ENCODE measurements at regions not wholly inside any gene's neighbourhood (a gene's known extent, or its start where the extent isn't known, plus 50 kb on each side); places are given as distances from the start of the nearest gene placed in this dataset.

GRCh38 chr13:63684822-63685221, 2269.2 kb upstream of the PCDH20 start:
- Mint-ChIP-seq H3K9me3 (ENCODE audit: low read depth) (peaks cover 22% of the 10 kb centered on the region), H3K27ac (ENCODE audit: unreplicated experiment) (no peak overlapping the region), H3K27me3 (ENCODE audit: low read depth) (no peaks in the 10 kb centered on the region), H3K36me3 (ENCODE audit: low read depth) (no peaks in the 10 kb centered on the region), H3K4me1 (ENCODE audit: low read depth) (no peaks in the 10 kb centered on the region), H3K4me3 (ENCODE audit: unreplicated experiment) (no peak overlapping the region)
- no peak for TF ChIP-seq CTCF (IDR thresholded peaks at IDR 0.05)
- no peak for DNase-seq (ENCODE audit: low spot score)

GRCh38 chr13:63680704-63681103, 2265.1 kb upstream of the PCDH20 start:
- H3K36me3 Mint-ChIP-seq (ENCODE audit: low read depth): no peaks in the 10 kb centered on the region

GRCh38 chr13:63671296-63671695, 2255.6 kb upstream of the PCDH20 start:
- H3K9me3 Mint-ChIP-seq (ENCODE audit: low read depth): no peaks in the 10 kb centered on the region
- H3K27me3 Mint-ChIP-seq (ENCODE audit: low read depth): no peaks in the 10 kb centered on the region
- no peak for TF ChIP-seq CTCF (IDR thresholded peaks at IDR 0.05)
- no peak for DNase-seq (ENCODE audit: low spot score)
- H3K27ac Mint-ChIP-seq (ENCODE audit: unreplicated experiment): no peak overlapping the region
- H3K4me1 Mint-ChIP-seq (ENCODE audit: low read depth): peaks cover 4% of the 10 kb centered on the region
- H3K36me3 Mint-ChIP-seq (ENCODE audit: low read depth): no peaks in the 10 kb centered on the region
- H3K4me3 Mint-ChIP-seq (ENCODE audit: unreplicated experiment): no peak overlapping the region

More at GRCh38 chr13:63680704-63681103, 2265.1 kb upstream of the PCDH20 start:
- no peak for TF ChIP-seq CTCF (IDR thresholded peaks at IDR 0.05)
- no peaks in the 10 kb centered on the region for H3K4me1 Mint-ChIP-seq (ENCODE audit: low read depth)
- DNase-seq (ENCODE audit: low spot score): no peak
- H3K27me3 Mint-ChIP-seq (ENCODE audit: low read depth): no peaks in the 10 kb centered on the region
- no peak overlapping the region for H3K4me3 Mint-ChIP-seq (ENCODE audit: unreplicated experiment)
- H3K9me3 Mint-ChIP-seq (ENCODE audit: low read depth): peaks cover 16% of the 10 kb centered on the region
- no peak overlapping the region for H3K27ac Mint-ChIP-seq (ENCODE audit: unreplicated experiment)

- no peak overlapping the region for H3K4me3 Mint-ChIP-seq (ENCODE audit: unreplicated experiment)
- H3K27me3 Mint-ChIP-seq (ENCODE audit: low read depth): no peaks in the 10 kb centered on the region
- no peak for TF ChIP-seq CTCF (IDR thresholded peaks at IDR 0.05)
- H3K27ac Mint-ChIP-seq (ENCODE audit: unreplicated experiment): no peak overlapping the region
- H3K4me1 Mint-ChIP-seq (ENCODE audit: low read depth): no peaks in the 10 kb centered on the region
- peaks cover 11% of the 10 kb centered on the region for H3K9me3 Mint-ChIP-seq (ENCODE audit: low read depth)
- no peak for DNase-seq (ENCODE audit: low spot score)
- no peaks in the 10 kb centered on the region for H3K36me3 Mint-ChIP-seq (ENCODE audit: low read depth)
Measured at GRCh38 chr13:63651394-63651793, 2235.7 kb upstream of the PCDH20 start.

- Mint-ChIP-seq H3K9me3 (ENCODE audit: low read depth) (peaks cover 4% of the 10 kb centered on the region), H3K4me1 (ENCODE audit: low read depth) (no peaks in the 10 kb centered on the region), H3K4me3 (ENCODE audit: unreplicated experiment) (no peak overlapping the region), H3K36me3 (ENCODE audit: low read depth) (no peaks in the 10 kb centered on the region), H3K27me3 (ENCODE audit: low read depth) (no peaks in the 10 kb centered on the region), H3K27ac (ENCODE audit: unreplicated experiment) (no peak overlapping the region)
- DNase-seq (ENCODE audit: low spot score): no peak
- no peak for TF ChIP-seq CTCF (IDR thresholded peaks at IDR 0.05)
Measured at GRCh38 chr13:63643543-63643942, 2227.9 kb upstream of the PCDH20 start.
